DND-41 (cell line): ENCODE measurements at regions not wholly inside any gene's neighbourhood (a gene's known extent, or its start where the extent isn't known, plus 50 kb on each side); places are given as distances from the start of the nearest gene placed in this dataset.

Experiments
- ATAC-seq: fragments of 200-7000 bp; cut with Tn5 transposase; 3 replicates; pipeline ENCODE4 v1.9.1; 2021; ENCODE audit warnings: low read depth; ENCODE audit not compliant: insufficient read depth
- DNase-seq: peaks from one replicate; pipeline ENCODE4 v3.0.0-alpha.2; 2020
- H2AFZ ChIP-seq: 2 replicates; pipeline ENCODE4 v1.6.0; 2012; ENCODE audit warnings: low read depth, low read length
- H3K27ac ChIP-seq: 2 replicates; pipeline ENCODE4 v1.5.1; 2012; ENCODE audit warnings: low read length, inconsistent platforms
- H3K27me3 ChIP-seq: fragments of 200-600 bp; sonication (generic); 2 replicates; pipeline ENCODE4 v1.6.0; 2012; ENCODE audit warnings: low read length, mild to moderate bottlenecking, inconsistent platforms; ENCODE audit not compliant: insufficient read depth, poor library complexity
- H3K36me3 ChIP-seq: 2 replicates; pipeline ENCODE4 v1.5.1; 2012; ENCODE audit warnings: low read length, inconsistent platforms; ENCODE audit not compliant: insufficient read depth
- H3K4me1 ChIP-seq: 2 replicates; pipeline ENCODE4 v1.5.1; 2012; ENCODE audit warnings: mild to moderate bottlenecking, low read length; ENCODE audit not compliant: insufficient read depth
- H3K4me2 ChIP-seq: 2 replicates; pipeline ENCODE4 v1.6.0; 2012; ENCODE audit warnings: mild to moderate bottlenecking, moderate library complexity, low read length, inconsistent platforms; ENCODE audit not compliant: insufficient read depth
- H3K4me3 ChIP-seq, 2 experiments: fragments of 200-600 bp in 1 of 2; shearing (Covaris generic) in 1 of 2; 2 replicates each; pipeline ENCODE4 v1.5.1; 2012 to 2016; ENCODE audit warnings: inconsistent platforms in 2 of 2, low read length in 2 of 2, mild to moderate bottlenecking in 2 of 2, low read depth in 1 of 2, moderate library complexity in 1 of 2
- H3K79me2 ChIP-seq: 2 replicates; pipeline ENCODE4 v1.6.0; 2012; ENCODE audit warnings: low read length, inconsistent platforms; ENCODE audit not compliant: insufficient read depth
- H3K9ac ChIP-seq: 2 replicates; pipeline ENCODE4 v1.6.0; 2012; ENCODE audit warnings: low read depth, mild to moderate bottlenecking, inconsistent platforms, low read length, moderate library complexity
- H3K9me3 ChIP-seq: 2 replicates; pipeline ENCODE4 v1.5.1; 2012; ENCODE audit warnings: low read length, moderate library complexity, mild to moderate bottlenecking, inconsistent platforms; ENCODE audit not compliant: insufficient read depth, severe bottlenecking
- H4K20me1 ChIP-seq: 2 replicates; pipeline ENCODE4 v1.6.0; 2012; ENCODE audit warnings: low read length; ENCODE audit not compliant: insufficient read depth
- CTCF ChIP-seq: IDR thresholded peaks from 2 replicates; pipeline ENCODE4 v1.5.1; 2012; ENCODE audit warnings: borderline replicate concordance, low read length, moderate library complexity, mild to moderate bottlenecking; ENCODE audit not compliant: poor library complexity, severe bottlenecking; ENCODE audit errors: extremely low read depth
- EZH2 ChIP-seq: IDR thresholded peaks from 3 replicates; pipeline ENCODE4 v1.6.1; 2012; ENCODE audit warnings: borderline replicate concordance, low read depth, mild to moderate bottlenecking, moderate library complexity, low read length, inconsistent platforms; ENCODE audit not compliant: severe bottlenecking

GRCh38 chr12:127455347-127456265, 811.4 kb upstream of the TMEM132C start:
- no peak for TF ChIP-seq CTCF
- TF ChIP-seq EZH2, result no peak
- Histone ChIP-seq H2AFZ (no peak overlapping the region), H3K4me3 (no peak overlapping the region), H3K4me2 (no peak overlapping the region), H3K27me3 (no peaks in the 10 kb centered on the region), H3K9me3 (no peaks in the 10 kb centered on the region), H3K4me1 (no peaks in the 10 kb centered on the region), H3K79me2 (no peaks in the 10 kb centered on the region), H3K9ac (no peak overlapping the region), H4K20me1 (no peaks in the 10 kb centered on the region), H3K36me3 (no peaks in the 10 kb centered on the region), H3K27ac (no peak overlapping the region)
- no peak for ATAC-seq
- DNase-seq, result no peak

- no peak for DNase-seq
- Histone ChIP-seq H3K36me3 (no peaks in the 10 kb centered on the region), H3K4me3 (no peak overlapping the region), H3K4me1 (no peaks in the 10 kb centered on the region), H4K20me1 (no peaks in the 10 kb centered on the region), H3K9ac (no peak overlapping the region), H3K27me3 (no peaks in the 10 kb centered on the region), H3K9me3 (no peaks in the 10 kb centered on the region), H3K79me2 (no peaks in the 10 kb centered on the region), H3K27ac (no peak overlapping the region), H2AFZ (no peak overlapping the region), H3K4me2 (no peak overlapping the region)
- TF ChIP-seq CTCF (no peak), EZH2 (no peak)
- no peak for ATAC-seq
Observed at GRCh38 chr12:127457726-127458125, 809.2 kb upstream of the TMEM132C start.

GRCh38 chr12:127459166-127459565, 807.8 kb upstream of the TMEM132C start:
- H3K9ac ChIP-seq, result no peak overlapping the region
- no peak overlapping the region for H2AFZ ChIP-seq
- ATAC-seq (no peak), DNase-seq (no peak)
- no peaks in the 10 kb centered on the region for H3K36me3 ChIP-seq
- no peak overlapping the region for H3K4me2 ChIP-seq
- no peak overlapping the region for H3K4me3 ChIP-seq
- H4K20me1 ChIP-seq, result no peaks in the 10 kb centered on the region
- H3K4me1 ChIP-seq, result no peaks in the 10 kb centered on the region
- no peak for TF ChIP-seq CTCF
- TF ChIP-seq EZH2, result no peak
- H3K27ac ChIP-seq, result no peak overlapping the region
- H3K79me2 ChIP-seq, result no peaks in the 10 kb centered on the region
- no peaks in the 10 kb centered on the region for H3K27me3 ChIP-seq
- H3K9me3 ChIP-seq, result no peaks in the 10 kb centered on the region
